Astrocyte (in vitro differentiated cells and primary cell): ENCODE measurements at regions not wholly inside any gene's neighbourhood (a gene's known extent, or its start where the extent isn't known, plus 50 kb on each side); places are given as distances from the start of the nearest gene placed in this dataset.

ENCODE experiments used
- EZH2 ChIP-seq: IDR thresholded peaks from 2 replicates; pipeline ENCODE4 v1.6.1; 2012; ENCODE audit warnings: mild to moderate bottlenecking, low read length, inconsistent platforms; ENCODE audit not compliant: insufficient read depth
- TF ChIP-seq, protein P1 (sequence below): IDR thresholded peaks from 2 replicates; pipeline ENCODE4 v1.5.1; 2011; ENCODE audit warnings: low read depth, mild to moderate bottlenecking, inconsistent platforms, low read length, moderate library complexity; ENCODE audit not compliant: insufficient read depth

DNA sequence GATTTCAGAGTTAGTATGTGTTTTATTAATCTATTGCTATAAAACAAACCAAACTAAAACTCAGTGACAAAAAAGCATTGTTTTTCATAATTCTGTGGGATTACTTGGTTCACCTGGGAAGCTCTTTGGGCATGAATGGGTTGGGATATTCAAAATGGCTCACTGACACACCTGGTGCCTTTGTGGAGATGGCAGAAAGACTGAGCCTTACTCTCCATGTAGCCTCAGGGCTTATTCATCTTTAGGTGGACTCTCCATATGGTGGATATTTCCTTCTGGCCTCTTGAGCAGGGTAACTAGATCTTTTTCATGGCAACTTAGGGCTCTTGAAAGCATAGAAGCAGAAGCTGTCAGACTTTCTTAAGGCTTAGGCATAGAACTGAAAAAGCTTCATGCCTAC is 1102.8 kb upstream of the SEL1L start:
- TF ChIP-seq, protein P1, sequence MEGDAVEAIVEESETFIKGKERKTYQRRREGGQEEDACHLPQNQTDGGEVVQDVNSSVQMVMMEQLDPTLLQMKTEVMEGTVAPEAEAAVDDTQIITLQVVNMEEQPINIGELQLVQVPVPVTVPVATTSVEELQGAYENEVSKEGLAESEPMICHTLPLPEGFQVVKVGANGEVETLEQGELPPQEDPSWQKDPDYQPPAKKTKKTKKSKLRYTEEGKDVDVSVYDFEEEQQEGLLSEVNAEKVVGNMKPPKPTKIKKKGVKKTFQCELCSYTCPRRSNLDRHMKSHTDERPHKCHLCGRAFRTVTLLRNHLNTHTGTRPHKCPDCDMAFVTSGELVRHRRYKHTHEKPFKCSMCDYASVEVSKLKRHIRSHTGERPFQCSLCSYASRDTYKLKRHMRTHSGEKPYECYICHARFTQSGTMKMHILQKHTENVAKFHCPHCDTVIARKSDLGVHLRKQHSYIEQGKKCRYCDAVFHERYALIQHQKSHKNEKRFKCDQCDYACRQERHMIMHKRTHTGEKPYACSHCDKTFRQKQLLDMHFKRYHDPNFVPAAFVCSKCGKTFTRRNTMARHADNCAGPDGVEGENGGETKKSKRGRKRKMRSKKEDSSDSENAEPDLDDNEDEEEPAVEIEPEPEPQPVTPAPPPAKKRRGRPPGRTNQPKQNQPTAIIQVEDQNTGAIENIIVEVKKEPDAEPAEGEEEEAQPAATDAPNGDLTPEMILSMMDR: no peak
- TF ChIP-seq EZH2: no peak
